GM18499 (cell line): ENCODE measurements at regions not wholly inside any gene's neighbourhood (a gene's known extent, or its start where the extent isn't known, plus 50 kb on each side); places are given as distances from the start of the nearest gene placed in this dataset.
"Not testable (repeated sequence)": the region's sequence is repeated elsewhere in the genome, so short reads cannot be mapped to it uniquely, and the experiment has no call there.

Experiments used
- ATAC-seq: cut with Tn5 transposase; IDR thresholded peaks from one replicate; pipeline ENCODE4 v1.9.1; 2021; ENCODE audit warnings: moderate number of reproducible peaks; ENCODE audit not compliant: insufficient read depth, unreplicated experiment

DNA sequence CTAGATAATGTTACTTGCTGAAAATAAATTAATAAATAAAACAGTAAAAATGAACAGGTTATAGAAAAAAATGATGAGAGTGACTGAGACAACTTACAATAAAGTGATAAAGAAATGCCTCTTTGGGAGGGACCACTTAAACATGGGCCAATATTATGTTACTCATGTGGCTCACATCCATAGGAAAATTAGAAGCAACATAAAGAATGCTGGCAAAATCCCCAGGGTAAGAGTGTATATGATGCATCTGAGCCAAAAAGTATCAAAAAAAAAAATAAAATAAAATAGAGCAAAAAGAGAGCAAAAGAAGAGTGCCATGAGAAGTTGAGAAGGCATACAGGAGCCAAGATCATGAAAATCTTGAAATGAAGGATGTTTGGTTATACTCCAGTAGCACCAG is 818.0 kb downstream of the LTN1 start:
- no peak for ATAC-seq

DNA sequence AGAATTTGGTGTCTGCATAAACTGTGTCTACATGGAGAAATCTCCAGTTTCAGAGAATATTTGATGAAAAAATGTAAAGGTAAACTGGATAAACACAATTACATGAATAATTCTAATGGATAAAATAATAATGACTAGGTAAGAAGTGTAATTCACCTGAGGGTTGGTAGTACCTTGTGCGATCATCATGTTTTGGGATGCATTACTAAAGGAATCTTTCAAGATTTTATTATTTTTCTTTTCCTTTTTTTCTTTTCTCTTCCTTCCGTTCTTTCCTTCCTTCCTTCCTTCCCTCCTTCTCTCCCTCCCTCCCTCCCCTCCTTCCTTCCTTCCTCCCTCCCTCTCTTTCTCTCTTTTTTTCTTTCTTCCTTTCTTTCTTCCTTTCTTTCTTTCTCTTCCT is 818.7 kb downstream of the LTN1 start:
- no peak for ATAC-seq

DNA sequence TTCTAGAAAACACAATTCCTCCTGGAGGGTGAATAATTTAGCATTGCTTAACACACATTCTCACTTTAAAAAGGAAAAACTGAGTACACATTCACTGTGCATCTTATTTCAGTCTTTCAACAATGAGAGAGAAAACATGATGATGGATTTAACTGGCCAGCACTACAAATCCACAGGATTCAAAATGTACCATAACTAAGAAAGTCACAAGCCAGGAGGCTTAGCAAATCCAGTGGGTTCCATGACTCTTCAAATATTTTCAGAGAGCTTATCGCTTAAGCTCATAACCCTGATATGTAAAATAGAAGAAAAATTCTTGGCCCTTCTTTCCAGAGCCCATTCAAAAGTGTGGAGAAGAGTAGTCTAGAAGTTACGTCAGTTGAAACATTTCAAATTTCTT is 820.3 kb downstream of the LTN1 start:
- ATAC-seq: no peak

- no peak for ATAC-seq
These were observed 825.3 kb downstream of the LTN1 start for GRCh38 chr21:28167366-28167765.

DNA sequence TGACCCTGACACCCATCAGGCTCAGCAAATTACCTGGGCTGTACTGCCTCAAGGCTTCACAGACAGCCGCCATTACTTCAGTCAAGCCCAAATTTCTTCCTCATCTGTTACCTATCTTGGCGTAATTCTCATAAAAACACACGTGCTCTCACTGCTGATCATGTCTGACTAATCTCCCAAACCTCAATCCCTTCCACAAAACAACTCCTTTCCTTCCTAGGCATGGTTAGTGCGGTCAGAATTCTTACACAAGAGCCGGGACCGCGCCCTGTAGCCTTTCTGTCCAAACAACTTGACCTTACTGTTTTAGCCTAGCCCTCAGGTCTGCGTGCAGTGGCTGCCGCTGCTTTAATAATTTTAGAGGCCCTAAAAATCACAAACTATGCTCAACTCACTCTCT is 828.2 kb downstream of the LTN1 start:
- not testable (repeated sequence) for ATAC-seq

DNA sequence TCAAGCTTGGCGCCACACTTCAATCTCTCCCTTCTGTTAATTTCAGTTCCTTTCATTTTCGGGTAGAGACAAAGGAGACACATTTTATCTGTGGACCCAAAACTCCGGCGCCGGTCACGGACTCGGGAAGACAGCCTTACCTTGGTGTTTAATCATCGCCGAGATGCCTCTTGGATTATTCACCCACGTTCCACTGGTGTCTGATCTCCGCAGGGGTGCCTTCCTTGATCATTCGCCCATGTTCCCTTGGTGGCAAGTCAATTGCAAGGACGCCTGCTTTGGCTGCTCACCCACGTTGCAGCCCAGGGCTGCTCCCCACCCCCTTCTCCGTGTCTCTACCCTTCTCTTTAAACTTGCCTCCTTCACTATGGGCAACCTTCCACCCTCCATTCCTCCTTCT is 830.6 kb downstream of the LTN1 start:
- ATAC-seq: not testable (repeated sequence)

DNA sequence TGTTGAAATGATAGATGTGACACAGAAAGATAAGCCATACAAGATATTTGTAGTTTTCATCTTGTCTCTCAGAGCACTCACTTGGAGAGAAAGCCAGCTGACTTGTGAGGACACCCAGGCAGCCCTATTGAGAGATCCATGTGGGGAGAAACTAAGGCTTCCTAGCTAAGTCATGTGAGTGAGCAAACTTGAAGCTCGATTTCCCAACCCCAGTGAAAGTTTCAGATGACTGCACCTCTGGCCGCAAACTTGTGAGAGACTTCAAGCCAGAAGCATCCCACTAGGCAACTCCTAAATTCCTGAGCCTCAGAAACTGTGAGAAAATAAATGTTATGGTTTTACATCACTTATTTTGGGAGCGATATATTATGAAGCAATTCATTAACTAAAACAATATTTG is 832.3 kb downstream of the LTN1 start:
- no peak for ATAC-seq

GRCh38 chr21:28159396-28159795 is 833.3 kb downstream of the LTN1 start:
- ATAC-seq: no peak

DNA sequence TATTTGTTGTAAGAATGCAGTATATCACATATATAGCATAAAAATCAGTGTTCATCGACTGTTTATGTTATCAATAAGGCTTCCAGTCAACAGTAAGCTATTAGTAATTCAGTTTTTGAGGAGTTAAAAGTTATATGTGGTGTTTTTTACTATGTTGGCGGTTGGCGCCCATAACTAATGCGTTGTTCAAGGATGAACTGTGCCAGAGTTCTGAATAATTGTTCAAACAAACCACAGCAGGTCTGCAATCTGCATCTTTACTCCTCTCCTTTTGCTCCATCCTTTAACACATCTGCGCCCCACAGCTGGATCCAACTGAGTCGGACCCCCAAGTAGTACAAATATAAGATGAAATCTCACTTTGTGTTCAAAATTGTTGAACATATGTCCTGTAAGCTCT is 836.1 kb downstream of the LTN1 start:
- ATAC-seq: no peak

DNA sequence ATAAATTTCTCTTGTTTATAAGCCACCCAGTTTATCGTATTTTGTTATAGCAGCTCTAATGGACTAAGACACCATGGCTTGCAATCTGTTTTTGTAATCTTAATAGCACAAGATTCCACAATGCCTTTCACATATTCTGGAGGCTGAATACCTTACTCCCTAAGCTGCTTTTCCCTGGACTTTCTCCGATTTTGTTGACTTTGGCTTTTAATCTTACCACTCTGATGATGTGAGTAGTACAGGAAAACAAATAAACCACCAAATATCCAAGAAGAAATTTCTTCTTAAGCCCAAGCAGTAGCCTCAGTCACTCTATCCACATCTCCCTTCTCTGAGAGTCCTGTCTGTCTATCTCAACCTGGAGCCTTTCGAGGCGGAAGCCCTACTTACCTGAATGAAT is 838.6 kb downstream of the LTN1 start:
- ATAC-seq: no peak

DNA sequence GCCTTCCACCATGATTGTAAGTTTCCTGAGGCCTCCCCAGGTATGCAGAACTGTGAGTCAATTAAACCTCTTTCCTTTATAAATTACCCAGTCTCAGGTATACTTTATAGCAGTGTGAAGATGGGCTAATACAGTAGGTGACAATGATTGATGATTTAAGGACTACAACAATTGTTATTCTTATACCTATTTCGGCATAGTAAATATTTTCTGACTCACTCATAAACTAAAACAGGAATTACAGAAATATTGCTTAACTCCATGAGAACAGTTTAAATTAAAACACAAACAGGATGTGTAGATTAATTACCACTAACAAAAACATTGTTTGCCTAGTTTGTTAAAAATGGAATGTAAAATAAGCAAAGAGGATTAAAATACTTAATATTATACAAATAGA is 839.9 kb downstream of the LTN1 start:
- ATAC-seq: no peak

DNA sequence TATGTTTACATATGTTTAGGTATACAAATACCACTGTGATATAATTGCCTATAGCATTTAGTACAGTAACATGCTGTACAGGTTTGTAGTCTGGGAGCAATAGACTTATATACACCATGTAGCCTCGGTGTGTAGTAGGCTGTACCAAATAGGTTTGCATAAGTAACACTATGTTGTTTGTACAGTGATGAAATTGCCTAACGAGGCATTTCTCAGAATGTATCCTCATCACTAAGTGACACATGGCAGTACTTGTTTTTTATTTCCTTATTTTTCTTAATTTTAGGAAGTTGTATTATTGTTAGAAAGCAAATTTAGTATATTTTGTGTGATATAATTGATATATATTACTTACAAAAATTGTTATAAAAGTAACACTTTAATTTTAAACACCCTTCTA is 840.9 kb downstream of the LTN1 start:
- ATAC-seq: no peak

DNA sequence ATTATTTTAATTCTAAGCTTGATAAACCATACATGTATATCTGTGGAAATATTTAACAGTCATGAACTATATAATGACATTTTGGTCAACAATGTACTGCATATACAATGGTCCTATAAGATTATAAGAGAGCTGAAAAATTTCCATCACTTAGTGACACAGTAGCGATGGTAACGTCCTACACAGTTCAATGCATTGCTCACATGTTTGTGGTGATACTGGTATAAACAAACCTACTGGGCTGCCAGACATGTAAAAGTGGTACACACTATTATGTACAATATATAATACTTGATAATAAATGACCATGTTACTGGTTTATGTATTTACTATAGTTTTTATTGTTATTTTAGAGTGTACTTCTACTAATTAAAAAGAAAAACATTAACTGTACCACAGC is 841.9 kb downstream of the LTN1 start:
- no peak for ATAC-seq

- ATAC-seq: no peak
These were observed 844.1 kb downstream of the LTN1 start for GRCh38 chr21:28148400-28149064.

GRCh38 chr21:28144653-28145052 is 848.0 kb downstream of the LTN1 start:
- no peak for ATAC-seq

DNA sequence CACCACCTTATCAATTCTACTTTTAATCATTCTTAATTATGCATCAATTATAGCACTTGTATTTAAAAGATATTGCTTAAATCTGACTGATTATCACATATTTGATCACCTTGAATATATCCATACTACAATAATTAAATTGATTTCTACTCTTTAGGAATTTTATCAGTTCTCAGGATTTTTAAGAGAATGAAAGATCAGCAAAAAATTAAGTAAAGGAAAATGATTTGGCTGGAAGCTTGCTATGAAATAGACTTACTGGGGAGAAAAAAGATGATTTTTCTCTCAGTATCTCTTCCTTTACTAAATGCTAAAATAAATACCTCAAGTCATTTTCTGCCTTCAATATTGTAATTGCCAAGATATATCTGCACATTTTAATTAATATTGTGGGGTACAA is 848.6 kb downstream of the LTN1 start:
- no peak for ATAC-seq

GRCh38 chr21:28142697-28143096 is 850.0 kb downstream of the LTN1 start:
- no peak for ATAC-seq

DNA sequence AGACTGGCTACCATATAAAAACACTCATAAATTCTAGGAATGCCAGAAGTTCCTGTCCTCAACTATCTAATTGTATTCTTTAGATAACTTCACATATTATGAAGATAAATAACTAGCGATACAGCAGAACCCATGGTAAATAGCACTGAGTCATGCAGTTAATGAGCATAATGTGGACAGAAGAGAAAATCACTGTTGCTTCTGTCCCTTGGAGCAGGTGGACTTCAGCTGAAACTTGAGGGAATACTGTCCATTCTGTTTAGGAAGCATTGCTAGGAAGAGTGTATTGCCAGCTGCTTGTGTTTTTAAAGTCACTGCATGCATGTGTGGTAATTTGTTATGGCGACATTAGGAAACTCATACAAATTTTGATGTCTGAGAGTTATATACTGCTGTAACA is 854.4 kb downstream of the LTN1 start:
- ATAC-seq: no peak

DNA sequence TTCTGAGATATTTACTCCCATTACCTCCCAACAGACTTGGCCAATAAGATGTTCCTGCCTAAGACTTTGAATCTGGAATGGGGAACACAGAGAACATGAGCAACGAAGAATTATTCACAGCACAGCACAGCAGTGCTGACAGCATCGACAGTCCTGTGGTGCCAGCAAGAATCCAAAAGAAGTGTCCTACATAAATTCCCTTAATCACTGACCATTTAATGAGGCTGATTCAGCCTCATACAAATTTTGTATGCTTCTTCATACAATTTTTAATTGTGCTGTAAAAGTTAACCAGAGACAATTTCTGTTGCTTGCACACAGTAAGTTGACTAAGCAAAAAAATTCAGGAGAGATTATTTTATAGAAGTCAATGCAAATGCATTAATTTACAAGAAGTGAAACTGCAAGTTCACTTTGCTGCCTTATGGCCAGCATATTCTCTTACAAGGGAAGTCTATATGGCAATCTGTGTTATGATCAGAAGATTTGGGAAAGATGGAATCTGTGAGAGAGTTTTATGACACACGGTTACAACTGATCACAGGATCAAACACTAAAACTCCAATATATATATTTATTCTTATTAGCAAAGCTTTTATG is 855.9 kb downstream of the LTN1 start:
- ATAC-seq: no peak

DNA sequence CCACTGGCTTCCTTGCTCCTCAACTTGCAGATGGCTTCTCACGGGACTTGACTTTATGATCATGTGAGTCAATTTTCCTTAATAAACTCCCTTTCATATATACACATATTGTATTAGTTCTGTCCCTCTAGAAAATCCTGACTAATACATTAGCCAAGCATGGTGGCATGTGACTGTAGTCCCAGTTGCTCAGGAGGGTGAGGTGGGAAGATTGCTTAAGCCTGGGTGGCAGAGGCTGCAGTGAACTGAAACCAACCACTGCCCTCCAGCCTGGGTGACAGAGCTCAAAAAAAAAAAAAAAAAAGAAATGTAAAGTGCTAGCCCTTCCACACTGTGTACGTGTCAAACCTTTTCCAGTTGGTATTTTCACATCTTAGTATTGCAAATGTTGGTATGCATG is 857.0 kb downstream of the LTN1 start:
- ATAC-seq: no peak

GRCh38 chr21:28133116-28133515 is 859.6 kb downstream of the LTN1 start:
- ATAC-seq: no peak

- ATAC-seq: no peak
These were observed 860.0 kb downstream of the LTN1 start for GRCh38 chr21:28132713-28133112.
